ENCODE measurements at regions not wholly inside any gene's neighbourhood (a gene's known extent, or its start where the extent isn't known, plus 50 kb on each side); places are given as distances from the start of the nearest gene placed in this dataset.

DNA sequence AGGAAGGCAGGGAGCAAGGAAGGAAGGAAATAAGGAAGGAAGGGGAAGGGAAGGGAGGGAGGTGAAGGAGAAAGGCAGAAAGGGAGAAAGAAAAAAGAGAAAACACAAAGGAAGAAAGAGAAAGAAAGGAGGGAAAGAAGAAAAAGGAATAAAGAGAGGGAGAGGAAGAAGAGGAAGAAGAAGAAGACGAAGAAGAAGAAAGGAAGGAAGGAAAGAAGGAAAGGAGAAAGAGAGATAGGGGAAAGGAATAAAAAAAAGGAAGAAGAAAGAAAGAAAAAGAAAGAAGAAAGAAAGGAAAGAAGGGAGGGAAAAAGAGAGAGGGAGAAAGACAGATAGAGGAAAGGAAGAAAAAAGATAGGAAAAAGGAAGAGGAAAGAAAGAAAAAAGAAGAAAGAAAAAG is 128.0 kb downstream of the MXRA5 start:
- TF ChIP-seq EZH2 (IDR thresholded peaks at IDR 0.05): no peak
- TF ChIP-seq POLR2AphosphoS5 (IDR thresholded peaks at IDR 0.05; ENCODE audit: borderline replicate concordance, low read depth, low read length): no peak

All from SK-N-MC (cell line).